GM12878 (cell line): ENCODE measurements at regions not wholly inside any gene's neighbourhood (a gene's known extent, or its start where the extent isn't known, plus 50 kb on each side); places are given as distances from the start of the nearest gene placed in this dataset.

Experiments used
- ATAC-seq: fragments of 200-7000 bp; cut with Tn5 transposase; 3 replicates; pipeline ENCODE4 v1.9.1; 2020; ENCODE audit warnings: mild to moderate bottlenecking, moderate library complexity
- BruUV-seq: library from RNA; stranded (reverse); fragments of 400-500 nt; replicated peaks from 2 replicates; lab custom pipeline; 2021; lab: Mats Ljungman, UMichigan
- CTCF ChIA-PET: fragments of 300-600 bp; sonication (Branson Sonifier 250); formaldehyde crosslinking; extraction: SDS; loops from one replicate; lab custom pipeline; 2021; ENCODE audit warnings: inconsistent platforms; lab: Yijun Ruan, JAX
- POLR2A ChIA-PET: fragments of 350-600 bp; formaldehyde crosslinking; extraction: SDS; loops from one replicate; lab custom pipeline; 2021; ENCODE audit warnings: inconsistent platforms; lab: Charles Lee
- RAD21 ChIA-PET: fragments of 300-600 bp; sonication (Branson Sonifier 250); formaldehyde crosslinking; loops from one replicate; lab custom pipeline; 2023; ENCODE audit warnings: antibody characterized with exemption; ENCODE audit not compliant: unreplicated experiment; lab: Charles Lee
- SMC1A ChIA-PET: fragments of 300-600 bp; sonication (Branson Sonifier 250); formaldehyde crosslinking; loops from one replicate; lab custom pipeline; 2023; ENCODE audit not compliant: unreplicated experiment, uncharacterized antibody; lab: Charles Lee
- DNase-seq: peaks from one replicate; pipeline ENCODE4 v3.0.0-alpha.2; 2011; ENCODE audit warnings: low read depth, low spot score
- FAIRE-seq: peaks from 3 replicates; lab custom pipeline; 2011; peaks lifted over from hg19 to GRCh38; lab: Jason Lieb, UNC
- H2AFZ ChIP-seq: 2 replicates; pipeline ENCODE4 v1.6.0; 2011; ENCODE audit warnings: low read depth, low read length, control low read depth; ENCODE audit not compliant: control insufficient read depth
- H3K27ac ChIP-seq: 2 replicates; pipeline ENCODE4 v1.5.1; 2011; ENCODE audit warnings: control low read depth; ENCODE audit not compliant: control insufficient read depth, insufficient read depth
- H3K27me3 ChIP-seq, 2 experiments: replicated peaks in 1 of 2; 2 replicates each; pipeline versions ENCODE4 v1.6.0 to v1.6.1; 2011; ENCODE audit warnings: low read length in 1 of 2; ENCODE audit not compliant: control insufficient read depth in 2 of 2, insufficient read depth in 2 of 2
- H3K36me3 ChIP-seq, 2 experiments: 2 replicates each; pipeline ENCODE4 v1.5.1; 2011; ENCODE audit warnings: low read length in 1 of 2; ENCODE audit not compliant: control insufficient read depth in 2 of 2, insufficient read depth in 2 of 2
- H3K4me1 ChIP-seq: 2 replicates; pipeline ENCODE4 v1.6.1; 2011; ENCODE audit warnings: mild to moderate bottlenecking, low read length, moderate library complexity, mixed read lengths; ENCODE audit not compliant: control insufficient read depth, insufficient read depth
- H3K4me2 ChIP-seq: 2 replicates; pipeline ENCODE4 v1.6.0; 2011; ENCODE audit warnings: control low read depth; ENCODE audit not compliant: control insufficient read depth, insufficient read depth
- H3K4me3 ChIP-seq: fragments of 200-600 bp; sonication (generic); 2 replicates; pipeline ENCODE4 v1.5.1; 2016
- H3K79me2 ChIP-seq: 2 replicates; pipeline ENCODE4 v1.6.0; 2011; ENCODE audit warnings: low read length; ENCODE audit not compliant: control insufficient read depth, insufficient read depth
- H3K9ac ChIP-seq: 2 replicates; pipeline ENCODE4 v1.8.0; 2011; ENCODE audit warnings: low read length, control low read depth, mixed read lengths; ENCODE audit not compliant: control insufficient read depth, insufficient read depth
- H3K9me3 ChIP-seq: replicated peaks from 3 replicates; pipeline ENCODE4 v1.5.1; 2011; ENCODE audit warnings: mild to moderate bottlenecking, low read length; ENCODE audit not compliant: control insufficient read depth, insufficient read depth
- H4K20me1 ChIP-seq: 2 replicates; pipeline ENCODE4 v1.6.0; 2011; ENCODE audit not compliant: control insufficient read depth, insufficient read depth
- CBX5 ChIP-seq: sonication (generic); IDR thresholded peaks from 2 replicates; pipeline ENCODE4 v1.6.1; 2016; ENCODE audit warnings: low read depth, moderate library complexity, mild to moderate bottlenecking, inconsistent platforms
- CHD2 ChIP-seq: IDR thresholded peaks from 2 replicates; pipeline ENCODE4 v1.6.1; 2011; ENCODE audit warnings: low read depth, low read length, improper control_type of control experiment, borderline replicate concordance
- CTCF ChIP-seq, 3 experiments: IDR thresholded peaks in 2 of 3; conservative IDR thresholded peaks in 1 of 3; 2 replicates each; pipeline ENCODE4 v1.5.1; 2011; ENCODE audit warnings: low read depth in 3 of 3, low read length in 3 of 3, mild to moderate bottlenecking in 3 of 3, control low read depth in 2 of 3, moderate library complexity in 2 of 3, inconsistent platforms in 1 of 3, mixed read lengths in 1 of 3; ENCODE audit not compliant: control insufficient read depth in 2 of 3, insufficient read depth in 1 of 3; ENCODE audit errors: extremely low read depth in 1 of 3
- NFYA ChIP-seq: IDR thresholded peaks from 2 replicates; pipeline ENCODE4 v1.6.1; 2011; ENCODE audit warnings: low read depth, mild to moderate bottlenecking, low read length, improper control_type of control experiment, borderline replicate concordance
- POLR2A ChIP-seq: IDR thresholded peaks from 2 replicates; pipeline ENCODE4 v1.6.1; 2011; ENCODE audit warnings: low read depth, mild to moderate bottlenecking, low read length
- RAD21 ChIP-seq: IDR thresholded peaks from 2 replicates; pipeline ENCODE4 v1.6.1; 2011; ENCODE audit warnings: mild to moderate bottlenecking, low read depth, low read length, moderate library complexity; ENCODE audit not compliant: insufficient read depth
- SMAD5 ChIP-seq: IDR thresholded peaks from 2 replicates; pipeline ENCODE4 v1.6.1; 2016; ENCODE audit warnings: antibody characterized with exemption, low read depth
- SMC3 ChIP-seq: IDR thresholded peaks from 2 replicates; pipeline ENCODE4 v1.6.1; 2011; ENCODE audit warnings: low read length, improper control_type of control experiment, borderline replicate concordance
- SP1 ChIP-seq: IDR thresholded peaks from one replicate; pipeline ENCODE4 v1.6.1; 2011; ENCODE audit warnings: low read depth, low read length
- TAF1 ChIP-seq: IDR thresholded peaks from 2 replicates; pipeline ENCODE4 v1.6.1; 2011; ENCODE audit warnings: mild to moderate bottlenecking, low read depth, low read length, borderline replicate concordance
- ZBTB33 ChIP-seq: fragments of 450-650 bp; IDR thresholded peaks from 2 replicates; pipeline ENCODE4 v1.6.1; 2017; ENCODE audit warnings: mild to moderate bottlenecking
- ZNF217 ChIP-seq: fragments of 450-650 bp; IDR thresholded peaks from 2 replicates; pipeline ENCODE4 v1.6.1; 2017; ENCODE audit warnings: antibody characterized with exemption, mild to moderate bottlenecking
- WGBS: methylation state at CpG from one replicate; pipeline ENCODE4 v1.1.6; 2016; ENCODE audit warnings: low lambda C conversion rate; ENCODE audit not compliant: insufficient replicate concordance, insufficient coverage; ENCODE audit errors: missing lambda C conversion rate; 5-methylcytosine and 5-hydroxymethylcytosine counted together
- in situ Hi-C: fragments of 300-500 bp; cut with MboI; formaldehyde crosslinking; loops from 9 replicates; pipeline ENCODE4 v1.14.3; 2018; ENCODE audit warnings: mixed read lengths
- intact Hi-C: fragments of 100-400 bp; cut with micrococcal nuclease; formaldehyde crosslinking; loops from one replicate; pipeline ENCODE4 v1.14.2; 2022; ENCODE audit not compliant: unreplicated experiment

- Histone ChIP-seq H3K27me3 (no peaks in the 10 kb centered on the region), H3K27ac (no peak overlapping the region), H3K9ac (no peak overlapping the region), H2AFZ (no peak overlapping the region), H3K4me3 (no peak overlapping the region), H3K9me3 (no peaks in the 10 kb centered on the region; the same call in 2 of the 3 replicates), H3K4me2 (no peak overlapping the region), H3K36me3 (no peaks in the 10 kb centered on the region), H3K4me1 (no peaks in the 10 kb centered on the region), H4K20me1 (no peaks in the 10 kb centered on the region), H3K79me2 (no peaks in the 10 kb centered on the region)
- BruUV-seq: no TSS peak
- SMC1A ChIA-PET: interaction anchor here (1.0 to 2.0 kb wide), 4 partner anchors 12 to 198 kb away, joined by 3 to 7 read pairs (median 3); no protein-coding TSS in a partner anchor
- DNase-seq (no peak), FAIRE-seq (no peak), ATAC-seq (no peak)
- TF ChIP-seq TAF1 (no peak), SMC3 (no peak), CHD2 (no peak), SMAD5 (no peak), NFYA (no peak), POLR2A (no peak)
- 69% methylated on average over 11 of the region's 11 CpGs for WGBS
- POLR2A ChIA-PET: no interaction called here
- in situ Hi-C loops (no loop called here), intact Hi-C loops (no loop called here)
- CTCF ChIA-PET: interaction anchor here (1.0 to 1.5 kb wide), 5 partner anchors 9 to 640 kb away, joined by 3 to 6 read pairs (median 4); no protein-coding TSS in a partner anchor
- RAD21 ChIA-PET: no interaction called here
Measured at GRCh38 chr1:233473549-233474204, 140.2 kb upstream of the KCNK1 start.

- Histone ChIP-seq H3K27me3 (no peaks in the 10 kb centered on the region), H2AFZ (no peak overlapping the region), H3K4me1 (peaks cover 3% of the 10 kb centered on the region; the same call in 1 of the 2 replicates), H3K4me3 (no peak overlapping the region), H3K9me3 (no peaks in the 10 kb centered on the region; the same call in 2 of the 3 replicates), H3K27ac (no peak overlapping the region), H3K79me2 (no peaks in the 10 kb centered on the region), H3K36me3 (no peaks in the 10 kb centered on the region), H4K20me1 (no peaks in the 10 kb centered on the region), H3K4me2 (no peak overlapping the region), H3K9ac (no peak overlapping the region)
- no peak for FAIRE-seq
- no peak for ATAC-seq
- SMC1A ChIA-PET: interaction anchor here (0.7 to 2.0 kb wide), 8 partner anchors 36 to 589 kb away, joined by 3 to 12 read pairs (median 4); no protein-coding TSS in a partner anchor
- TF ChIP-seq ZBTB33 (no peak), SP1 (no peak), ZNF217 (no peak), RAD21 (peak; percentile 52), CBX5 (no peak), CTCF (IDR thresholded peaks at IDR 0.05 in 2 of 3, conservative IDR thresholded peaks at IDR 0.05 in 1 of 3; ENCODE audit: control insufficient read depth in 2 of 3, extremely low read depth in 1 of 3, insufficient read depth in 1 of 3, low read depth in 3 of 3, low read length in 3 of 3) (peak in 1 of 3 experiments; percentile 31; a peak in 2 of 6 replicates)
- DNase-seq: no peak
- intact Hi-C loops: no loop called here
- CTCF ChIA-PET: interaction anchor here (0.7 to 3.7 kb wide), 9 partner anchors 12 to 637 kb away, joined by 3 to 26 read pairs (median 3); no protein-coding TSS in a partner anchor
- no TSS peak for BruUV-seq
- in situ Hi-C loops: no loop called here
- RAD21 ChIA-PET: interaction anchor here (0.7 to 1.5 kb wide), 7 partner anchors 10 to 591 kb away, joined by 3 to 12 read pairs (median 3); no protein-coding TSS in a partner anchor
- POLR2A ChIA-PET: no interaction called here
Measured at GRCh38 chr1:233477359-233477758, 136.5 kb upstream of the KCNK1 start.
